D721Med (cell line): ENCODE measurements at regions not wholly inside any gene's neighbourhood (a gene's known extent, or its start where the extent isn't known, plus 50 kb on each side); places are given as distances from the start of the nearest gene placed in this dataset.

ENCODE experiments used
- DNase-seq: peaks from one replicate; pipeline ENCODE4 v3.0.0; 2011; ENCODE audit warnings: low spot score; ENCODE audit not compliant: insufficient read length
- FAIRE-seq: peaks from 2 replicates; lab custom pipeline; 2011; peaks lifted over from hg19 to GRCh38; lab: Jason Lieb, UNC
- CTCF ChIP-seq: IDR thresholded peaks from 2 replicates; pipeline ENCODE4 v1.5.1; 2012; ENCODE audit warnings: mild to moderate bottlenecking, control low read depth; ENCODE audit not compliant: insufficient read depth; ENCODE audit errors: missing control alignments

GRCh38 chr18:53780666-53781065 is 443.8 kb downstream of the MBD2 start:
- no peak for TF ChIP-seq CTCF
- no peak for DNase-seq
- FAIRE-seq: peak; percentile 99

- FAIRE-seq (no peak), DNase-seq (no peak)
- no peak for TF ChIP-seq CTCF
Measured at GRCh38 chr18:53772293-53772692, 452.2 kb downstream of the MBD2 start.

GRCh38 chr18:53771664-53772063 is 452.8 kb downstream of the MBD2 start:
- TF ChIP-seq CTCF: no peak
- no peak for FAIRE-seq
- DNase-seq: no peak

- TF ChIP-seq CTCF: no peak
- no peak for DNase-seq
- peak; percentile 97 for FAIRE-seq
Measured at GRCh38 chr18:53765211-53765610, 459.3 kb downstream of the MBD2 start.

GRCh38 chr18:53764086-53764485 is 460.4 kb downstream of the MBD2 start:
- DNase-seq (no peak), FAIRE-seq (peak; percentile 96)
- TF ChIP-seq CTCF: no peak

- DNase-seq (no peak), FAIRE-seq (no peak)
- TF ChIP-seq CTCF: no peak
Measured at GRCh38 chr18:53757328-53757727, 467.1 kb downstream of the MBD2 start.

- no peak for DNase-seq
- FAIRE-seq: no peak
- TF ChIP-seq CTCF: no peak
Measured at GRCh38 chr18:53756610-53756972, 467.9 kb downstream of the MBD2 start.
